HG03066 (cell line): ENCODE measurements at regions not wholly inside any gene's neighbourhood (a gene's known extent, or its start where the extent isn't known, plus 50 kb on each side); places are given as distances from the start of the nearest gene placed in this dataset.

Experiments used
- ATAC-seq: cut with Tn5 transposase; IDR thresholded peaks from one replicate; pipeline ENCODE4 v1.9.1; 2021; ENCODE audit warnings: low read depth; ENCODE audit not compliant: unreplicated experiment

DNA sequence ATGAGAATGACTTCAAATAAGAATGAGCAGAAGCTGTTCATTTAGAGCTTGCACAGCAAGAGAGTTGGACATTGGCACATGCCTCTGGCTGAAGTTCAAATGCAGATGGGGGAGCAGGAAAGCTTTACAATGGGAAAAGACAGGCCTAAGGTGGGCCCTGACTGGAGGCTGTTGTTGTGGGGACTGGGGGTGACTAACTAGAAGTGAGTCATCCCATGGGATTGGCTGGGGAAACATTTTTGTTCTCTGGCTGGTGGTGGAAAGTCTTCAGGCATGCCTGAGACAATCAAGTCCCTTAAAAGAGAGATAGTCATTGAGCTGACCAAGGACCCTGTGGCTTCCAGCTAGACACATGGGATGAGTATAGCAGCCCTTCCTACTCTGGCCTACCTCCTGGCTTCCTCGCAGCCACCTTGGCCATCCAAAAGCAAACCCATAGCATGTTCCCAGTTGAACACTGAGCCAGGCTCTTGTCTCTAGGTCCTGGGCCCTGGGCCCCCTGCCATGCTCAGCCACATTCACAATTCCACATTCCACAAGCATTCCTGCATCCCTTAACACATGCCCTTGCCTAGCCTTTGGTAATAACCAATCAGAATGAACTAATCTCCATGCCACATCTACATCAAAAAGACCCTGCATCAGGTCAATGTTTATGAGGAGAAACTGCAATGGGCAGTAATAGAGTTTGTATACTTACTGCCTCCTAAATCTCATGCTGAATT is 873.4 kb downstream of the NLGN4Y start:
- no peak for ATAC-seq

DNA sequence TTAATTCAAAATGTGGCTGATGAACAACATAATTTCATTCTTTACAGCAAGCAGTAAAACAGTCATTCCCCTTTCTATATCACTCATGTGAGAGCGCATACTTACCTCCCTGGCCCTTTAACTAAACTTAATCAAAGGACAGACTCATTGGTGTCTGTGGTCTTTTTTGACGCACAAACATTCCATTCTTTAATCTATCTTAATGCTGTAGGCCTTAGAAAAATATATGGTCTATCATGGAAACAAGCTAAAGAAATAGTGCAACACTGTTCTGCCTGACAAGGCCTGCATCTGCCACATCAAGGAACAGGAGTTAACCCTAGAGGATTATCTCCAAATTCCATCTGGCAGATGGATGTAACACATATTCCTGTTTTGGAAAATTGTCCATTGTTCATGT is 878.1 kb downstream of the NLGN4Y start:
- no peak for ATAC-seq

DNA sequence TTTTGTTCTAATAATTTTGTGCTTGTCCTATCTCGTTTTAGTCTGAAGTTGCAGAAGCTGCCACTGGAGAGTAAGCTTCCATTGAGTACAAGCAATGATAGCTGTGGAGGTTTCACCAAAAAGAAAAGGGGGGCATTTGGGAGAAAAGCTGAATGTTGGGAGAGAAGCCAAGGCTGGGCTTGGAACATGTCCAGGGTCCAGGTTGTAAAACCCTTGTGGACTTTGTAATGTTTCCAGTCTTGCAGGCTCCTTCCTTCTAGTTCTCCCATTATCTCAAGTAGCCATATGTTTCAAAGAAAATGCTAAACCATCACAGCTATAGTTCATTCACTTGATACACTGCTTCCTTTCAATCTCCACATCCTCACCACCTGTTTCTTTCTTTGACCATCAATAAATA is 880.2 kb downstream of the NLGN4Y start:
- no peak for ATAC-seq

DNA sequence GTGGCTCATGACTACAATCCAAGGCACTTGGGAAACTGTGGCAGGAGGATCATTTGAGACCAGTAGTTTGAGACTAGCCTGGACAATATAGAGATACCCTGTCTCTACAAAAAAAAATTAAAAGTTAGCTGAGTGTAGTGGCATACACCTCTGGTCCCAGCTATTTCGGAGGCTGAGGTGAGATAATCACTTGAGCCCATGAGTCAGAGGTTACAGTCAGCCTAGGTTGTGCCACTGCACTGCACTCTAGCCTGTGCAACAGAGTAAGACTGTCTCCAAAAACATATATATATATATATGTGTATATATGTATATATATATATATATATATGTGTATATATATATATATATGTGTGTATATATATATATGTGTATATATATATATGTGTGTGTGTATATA is 890.8 kb downstream of the NLGN4Y start:
- no peak for ATAC-seq

DNA sequence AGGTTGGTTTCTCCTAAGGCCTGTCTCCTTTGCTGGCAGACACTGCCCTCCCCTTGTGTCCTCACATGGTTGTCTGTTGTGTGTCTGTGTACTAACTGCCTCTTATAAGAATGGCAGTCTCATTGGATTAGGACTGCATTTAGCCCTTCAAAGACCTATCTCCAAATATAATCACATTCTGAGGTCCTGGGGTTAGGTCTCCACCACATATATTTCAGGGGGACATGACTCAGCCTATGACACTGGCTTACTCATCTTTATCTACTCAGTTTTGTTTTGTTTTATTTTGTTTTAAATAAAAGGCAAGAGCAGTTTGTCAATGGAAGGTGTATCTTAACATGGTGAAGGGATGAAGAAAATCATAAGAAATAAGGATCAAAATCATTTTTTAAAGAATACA is 894.3 kb downstream of the NLGN4Y start:
- no peak for ATAC-seq

DNA sequence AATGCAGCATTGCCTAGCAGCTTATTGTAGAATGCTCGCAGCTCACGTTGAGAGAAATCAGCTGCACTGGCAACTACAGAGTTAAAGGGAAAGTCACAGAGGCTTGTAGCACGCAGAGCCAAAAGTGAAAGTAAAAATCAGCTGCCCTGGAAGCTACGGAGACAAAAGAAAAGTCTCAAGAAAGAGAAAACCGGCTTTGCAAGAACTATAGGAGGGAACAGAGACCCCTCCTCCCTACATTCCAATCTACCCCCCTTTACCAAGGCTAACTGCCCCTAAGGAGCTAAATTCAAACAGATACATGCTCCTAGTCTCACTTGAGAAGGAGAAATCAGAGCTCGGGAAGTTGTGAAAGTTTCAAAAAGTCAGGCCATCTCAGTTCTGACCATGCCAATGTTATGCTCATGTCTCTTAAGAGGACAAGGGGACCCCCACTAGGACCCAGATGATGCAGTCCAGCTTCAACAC is 900.4 kb downstream of the NLGN4Y start:
- ATAC-seq = peak; percentile 85

DNA sequence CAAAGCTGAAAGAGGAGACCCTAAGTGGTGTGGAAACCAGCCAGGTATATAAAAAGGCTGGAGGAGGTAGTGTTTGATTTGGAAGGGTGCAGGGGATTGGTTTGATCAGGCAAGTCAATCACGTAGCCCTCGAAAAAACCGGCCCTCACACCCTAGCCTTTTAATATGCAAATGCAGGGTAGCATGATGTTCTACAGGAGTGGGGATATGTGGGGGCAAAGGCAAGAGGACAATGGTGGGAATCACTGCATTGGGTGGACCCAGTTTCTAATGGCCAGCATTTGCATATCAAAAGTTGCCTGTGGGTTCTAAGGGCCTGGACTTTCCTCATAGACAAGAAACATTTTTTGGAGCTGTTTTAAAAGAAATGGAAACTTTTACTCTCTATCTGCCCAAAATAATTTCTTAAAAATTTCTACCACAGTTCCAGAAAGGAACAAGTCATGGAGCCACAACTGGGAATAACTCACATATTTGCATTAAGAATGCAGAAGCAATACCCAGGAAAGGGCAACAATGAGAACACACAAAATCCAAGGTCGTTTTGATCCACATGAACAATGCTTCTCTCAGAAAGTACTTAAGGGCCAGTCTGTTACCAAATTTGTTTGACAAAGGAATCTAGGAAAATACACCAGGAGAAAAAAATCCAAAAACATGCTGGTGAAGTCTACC is 915.8 kb downstream of the NLGN4Y start:
- ATAC-seq = no peak

DNA sequence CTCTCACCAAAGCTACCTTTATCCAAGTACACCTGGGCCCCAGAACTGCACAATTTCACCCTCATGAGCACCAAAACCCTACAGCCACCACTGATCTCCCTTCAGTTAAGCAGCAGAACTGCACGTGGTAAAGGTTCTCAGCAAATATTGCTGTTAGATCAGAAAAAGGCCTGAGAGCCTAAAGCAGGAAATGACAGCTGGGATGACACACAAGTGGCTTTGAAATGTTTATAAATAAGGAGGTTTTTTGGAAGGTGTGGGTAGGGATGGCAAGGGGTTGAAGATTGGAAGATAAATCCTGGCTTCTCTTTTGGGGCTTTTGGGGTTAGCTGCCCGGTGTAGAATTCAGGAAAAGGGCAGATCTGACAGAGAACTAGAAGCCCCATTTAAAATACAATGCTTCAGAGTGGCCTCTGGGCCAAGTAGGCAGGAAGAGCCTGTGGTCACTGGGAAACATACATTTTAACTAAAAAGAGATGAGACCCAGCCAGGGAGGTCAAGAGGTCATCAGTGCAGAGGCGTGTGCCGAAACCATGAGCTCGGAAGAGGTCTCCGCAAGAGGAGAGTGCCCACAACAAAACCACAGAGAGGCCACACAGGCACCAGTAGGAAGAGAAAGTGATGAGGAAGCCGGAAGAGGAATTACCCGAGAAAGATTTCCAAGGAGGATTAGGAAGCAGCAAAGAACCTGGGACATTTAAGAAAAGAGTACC is 916.5 kb downstream of the NLGN4Y start:
- ATAC-seq = no peak

DNA sequence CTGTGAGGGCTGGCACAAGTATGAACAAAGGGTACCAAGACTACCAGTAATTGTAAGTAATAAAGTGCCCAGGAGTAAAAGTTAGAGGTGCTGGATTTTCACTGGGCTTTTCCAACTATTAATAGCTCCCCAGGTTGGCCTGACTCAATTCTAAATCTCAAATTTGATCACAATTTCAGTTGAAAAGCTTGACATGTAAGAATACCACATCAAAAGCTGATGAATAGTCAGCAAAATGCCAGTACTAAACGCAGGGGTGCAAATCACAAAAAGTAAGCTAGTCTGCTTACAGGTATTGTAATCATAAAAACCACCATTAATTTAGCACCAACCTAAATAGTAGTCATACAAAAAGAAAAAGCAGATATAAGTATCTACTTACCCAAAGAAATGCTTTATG is 917.5 kb downstream of the NLGN4Y start:
- ATAC-seq = no peak

DNA sequence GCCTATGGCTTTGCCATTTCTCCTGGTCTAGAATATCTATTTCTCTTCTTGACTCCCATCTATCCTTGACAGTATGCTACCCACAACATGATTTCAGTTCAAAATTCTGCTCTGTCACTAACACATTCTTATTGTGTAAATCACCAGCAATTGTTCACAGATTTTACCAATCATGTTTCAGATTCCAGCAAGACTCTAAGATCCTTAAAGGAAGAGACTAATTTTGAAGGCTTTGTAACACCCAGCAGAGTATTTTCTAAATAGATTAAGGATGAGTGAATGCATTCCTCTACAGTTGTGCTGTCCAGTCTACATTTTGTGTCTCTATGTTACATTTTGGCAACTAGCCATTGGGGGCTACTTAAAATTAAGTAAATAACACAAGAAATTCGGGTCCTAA is 921.5 kb downstream of the NLGN4Y start:
- no peak for ATAC-seq

DNA sequence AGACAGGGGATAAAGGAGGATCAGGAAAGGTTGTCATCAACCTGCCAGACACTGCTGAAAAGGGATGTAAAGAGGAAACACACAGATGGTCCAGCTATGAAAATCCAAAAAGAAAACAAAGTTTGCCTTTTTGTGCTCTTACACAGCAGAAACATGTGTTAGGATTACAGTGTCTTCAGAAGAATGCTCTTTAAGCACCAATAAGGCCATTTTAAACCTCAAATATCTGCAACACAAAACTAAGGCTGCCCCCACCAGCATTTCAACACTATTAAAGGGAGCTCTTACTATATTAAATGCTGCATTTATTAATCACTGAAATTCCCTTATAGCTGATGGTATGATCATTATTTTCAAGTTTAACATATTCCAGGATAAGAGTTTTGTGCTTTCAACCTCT is 922.5 kb downstream of the NLGN4Y start:
- no peak for ATAC-seq

DNA sequence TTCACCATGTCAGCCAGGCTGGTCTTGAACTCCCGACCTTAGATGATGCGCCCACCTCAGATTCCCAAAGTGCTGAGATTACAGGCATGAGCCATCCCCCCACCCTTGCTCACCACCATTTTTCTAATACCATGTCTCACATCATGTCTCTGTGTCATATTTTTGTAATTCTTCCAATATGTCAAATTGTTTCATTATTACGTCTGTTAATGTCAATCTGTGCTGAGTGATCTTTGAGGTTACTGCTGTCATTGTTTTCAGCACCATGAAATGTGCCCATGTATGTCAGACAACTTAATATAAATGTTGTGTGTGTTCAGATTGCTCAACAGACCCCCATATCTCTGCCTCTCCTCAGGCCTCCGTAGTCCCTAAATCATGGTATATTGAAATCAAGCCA is 923.6 kb downstream of the NLGN4Y start:
- no peak for ATAC-seq

DNA sequence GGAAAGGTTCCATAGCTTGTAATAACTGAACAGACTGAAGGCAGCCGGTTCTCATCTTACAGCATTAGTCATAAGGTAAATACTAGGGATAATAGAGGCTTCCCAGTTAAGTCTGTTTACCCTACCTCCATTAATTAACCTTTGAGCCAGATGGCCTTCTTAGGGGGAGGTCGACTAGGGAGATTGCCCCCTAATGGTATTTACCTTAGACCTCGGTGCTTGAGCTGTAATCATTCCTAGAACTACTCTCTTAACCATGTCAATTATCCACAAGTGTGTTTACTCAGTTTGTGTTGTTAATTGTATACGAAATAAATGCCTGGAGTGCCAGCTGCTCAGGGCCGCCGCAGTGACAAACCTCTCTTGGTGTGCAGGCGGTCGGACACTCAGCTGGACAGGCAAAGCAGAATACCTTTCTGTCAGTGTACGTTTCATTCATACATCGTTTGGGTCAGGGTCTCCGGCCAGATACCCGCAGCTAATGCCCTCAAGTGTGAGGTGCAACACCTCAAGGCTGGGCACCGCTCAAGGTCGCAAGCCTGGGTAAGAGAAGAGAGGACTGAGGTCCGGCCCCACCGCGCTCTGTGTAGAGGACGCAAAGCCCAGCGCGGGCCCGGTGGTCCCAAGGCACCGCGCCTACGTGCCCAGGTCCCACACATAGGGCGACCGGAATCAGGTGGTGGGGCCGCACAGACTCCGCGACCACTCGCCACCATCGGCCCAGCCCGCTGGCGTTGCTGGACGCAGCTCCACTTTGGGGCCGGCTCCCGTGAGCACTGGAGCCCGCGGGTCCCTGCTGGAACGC is 931.0 kb downstream of the NLGN4Y start:
- no peak for ATAC-seq

DNA sequence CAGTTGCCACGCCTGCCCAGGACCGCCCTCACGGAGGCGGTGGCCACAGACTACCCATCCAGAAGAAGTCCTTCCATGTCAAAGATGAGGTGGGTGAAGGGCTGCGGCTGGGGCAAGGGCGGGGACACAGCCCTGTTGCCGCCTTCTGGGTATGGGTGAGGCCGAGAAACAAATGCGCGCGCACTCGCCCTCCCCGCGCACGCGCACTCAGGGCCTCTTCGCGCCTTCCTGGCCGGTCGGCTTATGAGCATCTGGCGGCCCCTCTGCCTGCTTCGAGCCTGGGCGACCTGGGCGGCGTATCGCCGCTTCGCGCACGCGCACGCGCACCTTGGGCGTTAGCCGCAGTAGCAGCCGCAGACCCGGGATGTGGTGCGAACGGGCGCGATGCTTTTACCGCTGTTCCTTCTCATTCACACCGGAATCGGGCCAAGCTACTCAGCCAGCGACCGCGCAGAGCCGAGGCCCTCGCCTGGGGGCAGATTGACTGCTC is 931.7 kb downstream of the NLGN4Y start:
- ATAC-seq = no peak

DNA sequence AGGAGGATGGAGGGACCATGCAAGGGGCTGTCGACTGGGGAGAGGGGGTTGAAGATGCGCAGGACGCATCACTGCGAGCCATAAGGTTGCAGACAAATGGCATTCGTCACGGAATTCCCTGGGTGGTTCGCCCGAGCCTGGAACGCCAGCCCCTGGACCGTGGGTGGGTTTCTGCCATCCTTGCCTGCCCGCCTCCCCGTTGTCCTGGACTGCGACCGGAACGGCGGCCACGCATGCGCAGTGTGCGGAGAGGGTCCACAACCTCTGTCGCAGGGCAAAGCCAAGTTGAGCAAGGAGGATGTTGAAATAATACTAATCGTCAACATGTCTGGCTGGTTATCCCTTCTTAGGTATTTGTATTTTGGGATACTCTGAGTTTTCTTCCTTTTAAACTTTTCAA is 932.2 kb downstream of the NLGN4Y start:
- ATAC-seq = no peak

DNA sequence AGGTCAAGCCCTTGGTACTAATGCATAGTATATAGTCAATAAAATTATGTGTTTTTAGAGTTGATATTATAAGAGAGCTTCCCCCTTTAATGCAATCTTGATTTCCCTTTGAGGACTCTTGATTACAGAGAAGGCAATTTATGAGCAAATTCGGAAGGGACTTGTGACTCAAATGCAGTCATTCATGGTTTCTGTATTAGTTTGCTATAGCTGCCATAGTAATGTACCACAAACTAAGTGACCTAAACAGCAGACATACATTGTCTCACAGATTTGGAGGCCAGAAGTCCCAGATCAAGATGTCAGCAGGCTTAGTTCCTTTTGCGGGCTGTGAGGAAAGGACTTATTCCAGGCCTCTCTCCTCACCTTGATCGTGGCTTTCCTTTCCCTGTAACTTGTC is 933.4 kb downstream of the NLGN4Y start:
- no peak for ATAC-seq

DNA sequence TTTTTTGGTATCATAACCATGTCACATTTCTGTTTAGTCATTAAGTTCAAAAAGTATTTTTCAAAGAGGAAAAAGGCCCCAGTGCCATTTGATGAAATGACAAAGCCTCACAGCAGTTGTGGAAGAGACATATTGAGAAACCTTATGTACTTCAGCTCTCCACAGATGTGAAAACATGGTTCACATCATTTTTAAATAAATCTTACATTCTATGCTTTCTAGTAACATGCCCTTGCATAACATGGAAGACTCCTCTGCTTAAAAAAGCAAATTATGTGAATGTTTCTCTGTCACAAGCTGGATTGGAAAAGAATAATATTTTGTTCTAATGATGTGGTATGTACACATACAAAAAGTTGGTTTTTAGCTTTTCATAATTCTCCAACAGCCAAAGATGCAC is 934.1 kb downstream of the NLGN4Y start:
- ATAC-seq = no peak

DNA sequence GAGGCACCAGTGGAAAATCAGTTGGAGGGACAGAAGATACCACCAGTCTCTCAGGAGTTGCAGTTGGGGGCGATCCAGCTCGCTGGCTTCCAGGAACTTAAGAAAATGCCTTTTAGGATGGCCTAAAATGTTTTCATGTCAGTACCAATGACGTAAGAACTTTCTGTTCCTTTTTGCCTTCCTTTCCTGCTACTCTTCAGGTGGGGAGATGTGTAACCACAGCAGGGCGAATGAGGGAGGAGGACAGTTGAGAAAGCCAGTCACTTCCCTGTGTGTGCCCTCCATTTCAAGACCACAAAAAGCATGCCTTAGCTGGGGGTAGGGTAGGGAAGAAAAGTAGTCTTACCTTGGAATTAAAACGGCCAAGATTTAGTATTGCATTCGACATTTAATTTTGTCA is 941.6 kb downstream of the NLGN4Y start:
- ATAC-seq = no peak

DNA sequence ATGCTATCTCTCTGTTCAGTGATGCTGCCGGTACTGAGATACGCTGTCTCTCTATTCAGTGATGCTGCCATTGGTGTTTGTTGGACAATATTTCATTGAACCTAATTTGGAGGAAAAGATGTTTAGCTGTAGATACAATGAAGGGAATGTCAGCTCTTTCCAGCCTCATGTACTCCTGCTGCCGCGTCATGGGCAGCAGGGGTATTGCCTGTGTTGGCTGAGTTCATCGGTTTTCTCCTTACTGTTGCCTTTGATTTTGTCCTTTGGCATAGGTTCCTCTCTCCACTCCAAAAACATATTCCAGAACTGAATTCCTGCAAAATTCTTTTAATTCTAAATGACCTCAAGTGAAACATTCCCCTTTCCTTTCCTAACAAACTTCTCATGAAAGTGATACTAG is 942.6 kb downstream of the NLGN4Y start:
- no peak for ATAC-seq

DNA sequence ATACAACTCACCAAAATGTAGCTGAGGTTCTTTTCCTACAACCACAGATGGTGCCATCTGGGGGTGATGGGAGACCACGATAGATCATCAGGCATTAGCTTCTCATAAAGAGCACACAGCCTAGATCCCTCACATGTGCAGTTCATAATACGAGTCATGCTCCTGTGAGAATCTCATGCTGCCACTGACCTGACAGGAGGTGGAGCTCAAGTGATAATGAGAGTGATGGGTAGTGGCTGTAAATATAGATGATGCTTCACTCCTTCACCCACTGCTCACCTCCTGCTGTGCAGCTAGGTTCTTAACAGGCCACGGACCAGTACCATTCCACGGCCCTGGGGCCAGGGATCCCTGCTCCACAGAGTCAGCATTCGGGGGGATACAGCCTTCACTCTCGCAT is 943.8 kb downstream of the NLGN4Y start:
- ATAC-seq = no peak

DNA sequence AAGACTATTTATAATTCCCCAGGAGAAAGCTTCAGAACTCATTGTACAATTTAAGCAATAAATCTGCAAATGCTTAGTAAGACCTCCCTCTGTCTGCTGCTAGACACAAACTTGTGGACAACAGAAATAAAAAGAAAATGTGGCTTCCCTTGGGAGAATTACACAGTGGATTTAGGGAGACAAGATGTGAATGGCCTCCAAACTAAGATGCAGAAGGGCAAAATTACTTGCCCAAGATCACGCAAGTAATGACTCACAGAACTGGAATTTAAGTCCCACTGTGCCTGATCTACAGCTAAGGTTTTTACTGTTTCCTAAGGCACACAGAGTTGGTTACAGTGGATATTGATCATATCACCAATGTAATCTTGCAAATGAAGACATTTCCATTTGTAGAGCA is 947.0 kb downstream of the NLGN4Y start:
- no peak for ATAC-seq
